HepG2 (cell line): ENCODE measurements at regions not wholly inside any gene's neighbourhood (a gene's known extent, or its start where the extent isn't known, plus 50 kb on each side); places are given as distances from the start of the nearest gene placed in this dataset.

Experiments
- ATAC-seq: fragments of 200-7000 bp; cut with Tn5 transposase; 3 replicates; pipeline ENCODE4 v1.9.1; 2020; ENCODE audit warnings: mild to moderate bottlenecking, moderate library complexity
- BruUV-seq: library from RNA; stranded (reverse); fragments of 400-500 nt; replicated peaks from 2 replicates; lab custom pipeline; 2021; lab: Mats Ljungman, UMichigan
- CTCF ChIA-PET: fragments of 300-600 bp; formaldehyde crosslinking; extraction: SDS; loops from one replicate; lab custom pipeline; 2021; ENCODE audit warnings: low total read pairs, inconsistent platforms, low intra/inter-chr PET ratio; lab: Yijun Ruan, JAX
- POLR2A ChIA-PET: fragments of 350-600 bp; sonication (Branson Sonifier 250); formaldehyde crosslinking; loops from one replicate; lab custom pipeline; 2020; ENCODE audit warnings: antibody characterized with exemption, inconsistent platforms; lab: Yijun Ruan, JAX
- DNase-seq: peaks from one replicate; pipeline ENCODE4 v3.0.0-alpha.2; 2015; ENCODE audit warnings: low spot score
- FAIRE-seq: peaks from 3 replicates; lab custom pipeline; 2011; peaks lifted over from hg19 to GRCh38; lab: Jason Lieb, UNC
- H2AFZ ChIP-seq: one replicate; pipeline ENCODE4 v1.6.1; 2011; ENCODE audit warnings: low read length, inconsistent platforms
- H3K27ac ChIP-seq: fragments of 300-600 bp; 3 replicates; pipeline ENCODE4 v1.8.0; 2011; ENCODE audit warnings: mixed run types, mild to moderate bottlenecking, mixed read lengths, low read length, inconsistent platforms; ENCODE audit not compliant: insufficient read depth; ENCODE audit errors: extremely low read length
- H3K27me3 ChIP-seq, 2 experiments: fragments of 200-600 bp in 1 of 2; 2 replicates in 1 of 2; 3 replicates in 1 of 2; pipeline versions ENCODE4 v1.6.0 to v1.8.0; 2011; ENCODE audit warnings: low read length in 2 of 2, mild to moderate bottlenecking in 2 of 2, moderate library complexity in 2 of 2, inconsistent platforms in 1 of 2; ENCODE audit not compliant: insufficient read depth in 2 of 2, control insufficient read depth in 1 of 2
- H3K36me3 ChIP-seq, 2 experiments: fragments of 200-600 bp in 1 of 2; replicated peaks in 1 of 2; 2 replicates in 1 of 2; 3 replicates in 1 of 2; pipeline versions ENCODE4 v1.5.1 to v1.8.0; 2011; ENCODE audit warnings: low read length in 2 of 2, inconsistent platforms in 1 of 2; ENCODE audit not compliant: insufficient read depth in 2 of 2, control insufficient read depth in 1 of 2
- H3K4me1 ChIP-seq: 2 replicates; pipeline ENCODE4 v1.5.1; 2012; ENCODE audit warnings: low read length, inconsistent platforms; ENCODE audit not compliant: insufficient read depth
- H3K4me2 ChIP-seq: 2 replicates; pipeline ENCODE4 v1.6.0; 2011; ENCODE audit warnings: low read depth, low read length, inconsistent platforms
- H3K4me3 ChIP-seq, 3 experiments: fragments of 200-600 bp in 1 of 3; sonication (generic), shearing (Covaris generic) in 1 of 3; replicated peaks in 1 of 3; 2 replicates each; pipeline ENCODE4 v1.5.1; 2011 to 2016; ENCODE audit warnings: low read length in 3 of 3, inconsistent platforms in 2 of 3, low read depth in 2 of 3, mild to moderate bottlenecking in 2 of 3, control low read depth in 1 of 3, mixed read lengths in 1 of 3; ENCODE audit not compliant: insufficient read depth in 1 of 3
- H3K79me2 ChIP-seq: one replicate; pipeline ENCODE4 v1.6.1; 2011; ENCODE audit warnings: low read length, inconsistent platforms; ENCODE audit not compliant: insufficient read depth
- H3K9ac ChIP-seq: 2 replicates; pipeline ENCODE4 v1.6.0; 2011; ENCODE audit warnings: mild to moderate bottlenecking, low read depth, low read length, inconsistent platforms; ENCODE audit not compliant: insufficient read depth
- H3K9me3 ChIP-seq: 2 replicates; pipeline ENCODE4 v1.5.1; 2012; ENCODE audit warnings: mild to moderate bottlenecking, low read length
- H4K20me1 ChIP-seq: 2 replicates; pipeline ENCODE4 v1.6.0; 2011; ENCODE audit warnings: inconsistent platforms, mild to moderate bottlenecking, low read length, moderate library complexity; ENCODE audit not compliant: insufficient read depth
- NFRKB ChIP-seq: fragments of 450-650 bp; IDR thresholded peaks from 2 replicates; pipeline ENCODE4 v1.6.1; 2017
- RFXAP ChIP-seq: sonication (generic); formaldehyde crosslinking; IDR thresholded peaks from 2 replicates; pipeline ENCODE4 v1.4.0; 2020; ENCODE audit warnings: missing genetic modification reagents, borderline replicate concordance
- TCF7L2 ChIP-seq: IDR thresholded peaks from 2 replicates; pipeline ENCODE4 v1.6.1; 2011; ENCODE audit warnings: mild to moderate bottlenecking, low read depth, low read length, moderate library complexity
- ZNF703 ChIP-seq: sonication (generic); formaldehyde crosslinking; IDR thresholded peaks from 2 replicates; pipeline ENCODE4 v1.5.1; 2020; ENCODE audit warnings: missing genetic modification reagents, mild to moderate bottlenecking, moderate library complexity, borderline replicate concordance
- ZSCAN12 ChIP-seq: sonication (generic); formaldehyde crosslinking; IDR thresholded peaks from 2 replicates; pipeline ENCODE4 v1.9.0; 2021; ENCODE audit warnings: mild to moderate bottlenecking, missing genetic modification reagents
- WGBS: methylation state at CpG from one replicate; pipeline ENCODE4 v1.1.6; 2017; ENCODE audit warnings: low lambda C conversion rate; 5-methylcytosine and 5-hydroxymethylcytosine counted together
- in situ Hi-C: cut with HindIII; loops from 2 replicates; pipeline ENCODE4 v1.10.0; 2017; ENCODE audit warnings: low pct_unique_long_range_greater_than_20kb; ENCODE audit not compliant: extremely low pct_ligation_motif_present
- intact Hi-C: fragments of 100-400 bp; cut with micrococcal nuclease; formaldehyde crosslinking; loops from one replicate; pipeline ENCODE4 v1.10.0; 2022; ENCODE audit not compliant: unreplicated experiment
- TF ChIP-seq, protein P1 (sequence below): IDR thresholded peaks from 2 replicates; pipeline ENCODE4 v1.4.0; 2020; ENCODE audit warnings: mild to moderate bottlenecking, missing genetic modification reagents

GRCh38 chr5:106412606-106413005 is 1258.1 kb downstream of the EFNA5 start:
- no TSS peak for BruUV-seq

GRCh38 chr5:106408570-106408969 is 1262.2 kb downstream of the EFNA5 start:
- ChIA-PET CTCF (no interaction called here), POLR2A (no interaction called here)
- no peaks in the 10 kb centered on the region for H3K27me3 ChIP-seq
- WGBS, result 0% methylated on average over 2 of the region's 2 CpGs
- no peak overlapping the region for H3K9ac ChIP-seq
- H3K27ac ChIP-seq, result no peak overlapping the region
- H4K20me1 ChIP-seq, result no peaks in the 10 kb centered on the region
- BruUV-seq, result no TSS peak
- intact Hi-C loops, result no loop called here
- in situ Hi-C loops, result no loop called here
- H3K4me3 ChIP-seq, result no peak overlapping the region
- FAIRE-seq, result no peak
- H3K4me1 ChIP-seq, result no peaks in the 10 kb centered on the region
- H3K4me2 ChIP-seq, result no peak overlapping the region
- no peak for ATAC-seq
- no peak overlapping the region for H2AFZ ChIP-seq
- no peaks in the 10 kb centered on the region for H3K36me3 ChIP-seq
- no peak for DNase-seq
- no peaks in the 10 kb centered on the region for H3K79me2 ChIP-seq
- no peak for TF ChIP-seq ZSCAN12 (CRISPR knock-in tag)
- TF ChIP-seq TCF7L2, result no peak
- no peak for TF ChIP-seq NFRKB
- TF ChIP-seq, protein P1, sequence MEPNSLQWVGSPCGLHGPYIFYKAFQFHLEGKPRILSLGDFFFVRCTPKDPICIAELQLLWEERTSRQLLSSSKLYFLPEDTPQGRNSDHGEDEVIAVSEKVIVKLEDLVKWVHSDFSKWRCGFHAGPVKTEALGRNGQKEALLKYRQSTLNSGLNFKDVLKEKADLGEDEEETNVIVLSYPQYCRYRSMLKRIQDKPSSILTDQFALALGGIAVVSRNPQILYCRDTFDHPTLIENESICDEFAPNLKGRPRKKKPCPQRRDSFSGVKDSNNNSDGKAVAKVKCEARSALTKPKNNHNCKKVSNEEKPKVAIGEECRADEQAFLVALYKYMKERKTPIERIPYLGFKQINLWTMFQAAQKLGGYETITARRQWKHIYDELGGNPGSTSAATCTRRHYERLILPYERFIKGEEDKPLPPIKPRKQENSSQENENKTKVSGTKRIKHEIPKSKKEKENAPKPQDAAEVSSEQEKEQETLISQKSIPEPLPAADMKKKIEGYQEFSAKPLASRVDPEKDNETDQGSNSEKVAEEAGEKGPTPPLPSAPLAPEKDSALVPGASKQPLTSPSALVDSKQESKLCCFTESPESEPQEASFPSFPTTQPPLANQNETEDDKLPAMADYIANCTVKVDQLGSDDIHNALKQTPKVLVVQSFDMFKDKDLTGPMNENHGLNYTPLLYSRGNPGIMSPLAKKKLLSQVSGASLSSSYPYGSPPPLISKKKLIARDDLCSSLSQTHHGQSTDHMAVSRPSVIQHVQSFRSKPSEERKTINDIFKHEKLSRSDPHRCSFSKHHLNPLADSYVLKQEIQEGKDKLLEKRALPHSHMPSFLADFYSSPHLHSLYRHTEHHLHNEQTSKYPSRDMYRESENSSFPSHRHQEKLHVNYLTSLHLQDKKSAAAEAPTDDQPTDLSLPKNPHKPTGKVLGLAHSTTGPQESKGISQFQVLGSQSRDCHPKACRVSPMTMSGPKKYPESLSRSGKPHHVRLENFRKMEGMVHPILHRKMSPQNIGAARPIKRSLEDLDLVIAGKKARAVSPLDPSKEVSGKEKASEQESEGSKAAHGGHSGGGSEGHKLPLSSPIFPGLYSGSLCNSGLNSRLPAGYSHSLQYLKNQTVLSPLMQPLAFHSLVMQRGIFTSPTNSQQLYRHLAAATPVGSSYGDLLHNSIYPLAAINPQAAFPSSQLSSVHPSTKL (CRISPR knock-in tag), result no peak
- TF ChIP-seq ZNF703 (CRISPR knock-in tag), result no peak
- H3K9me3 ChIP-seq, result no peaks in the 10 kb centered on the region

More at GRCh38 chr5:106412606-106413005, 1258.1 kb downstream of the EFNA5 start:
- ChIA-PET CTCF (no interaction called here), POLR2A (no interaction called here)
- ATAC-seq (no peak), DNase-seq (no peak), FAIRE-seq (no peak)
- H3K9me3 ChIP-seq, result no peaks in the 10 kb centered on the region
- no peak overlapping the region for H3K27ac ChIP-seq
- in situ Hi-C loops (no loop called here), intact Hi-C loops (no loop called here)
- no peak for TF ChIP-seq RFXAP (CRISPR knock-in tag)
- H3K4me2 ChIP-seq, result no peak overlapping the region
- no peaks in the 10 kb centered on the region for H3K79me2 ChIP-seq
- H3K4me3 ChIP-seq, result no peak overlapping the region
- H4K20me1 ChIP-seq, result no peaks in the 10 kb centered on the region
- H3K36me3 ChIP-seq, result no peaks in the 10 kb centered on the region
- no peak overlapping the region for H2AFZ ChIP-seq
- H3K9ac ChIP-seq, result no peak overlapping the region
- H3K4me1 ChIP-seq, result no peaks in the 10 kb centered on the region
- peaks cover 0 to 3% of the 10 kb centered on the region in 2 experiments; a peak in 2 of 5 replicates for H3K27me3 ChIP-seq
